ENCODE measurements at regions not wholly inside any gene's neighbourhood (a gene's known extent, or its start where the extent isn't known, plus 50 kb on each side); places are given as distances from the start of the nearest gene placed in this dataset.

DNA sequence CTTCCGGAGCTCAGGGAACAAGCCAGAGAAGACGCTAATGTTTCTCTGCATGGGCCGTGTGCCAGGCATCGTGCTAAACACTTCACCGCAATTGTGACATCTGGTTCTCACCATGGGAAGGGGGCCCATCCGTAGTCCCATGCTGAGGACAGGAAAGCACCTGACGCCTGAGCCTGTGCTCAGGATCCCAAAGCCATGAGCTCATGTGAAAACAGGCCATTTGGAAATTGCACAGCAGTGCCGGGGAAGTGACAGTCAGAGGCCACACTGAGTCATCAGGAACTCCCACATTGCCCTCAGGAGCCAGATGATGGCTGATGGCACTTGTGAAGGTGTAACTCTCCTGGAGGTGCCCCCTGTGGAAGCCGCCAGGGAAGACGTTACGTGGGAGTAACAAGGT, 141.0 kb downstream of the INHBB start:
- Histone ChIP-seq H3K27me3 (no peaks in the 10 kb centered on the region), H3K4me1 (replicated peaks in 1 of 2) (no peaks in the 10 kb centered on the region), H3K9me3 (replicated peaks in 1 of 3) (no peaks in the 10 kb centered on the region), H3K36me3 (replicated peaks in 1 of 2) (no peaks in the 10 kb centered on the region), H3K27ac (no peak overlapping the region), H3K4me3 (no peak overlapping the region)
- TF ChIP-seq, protein P1, sequence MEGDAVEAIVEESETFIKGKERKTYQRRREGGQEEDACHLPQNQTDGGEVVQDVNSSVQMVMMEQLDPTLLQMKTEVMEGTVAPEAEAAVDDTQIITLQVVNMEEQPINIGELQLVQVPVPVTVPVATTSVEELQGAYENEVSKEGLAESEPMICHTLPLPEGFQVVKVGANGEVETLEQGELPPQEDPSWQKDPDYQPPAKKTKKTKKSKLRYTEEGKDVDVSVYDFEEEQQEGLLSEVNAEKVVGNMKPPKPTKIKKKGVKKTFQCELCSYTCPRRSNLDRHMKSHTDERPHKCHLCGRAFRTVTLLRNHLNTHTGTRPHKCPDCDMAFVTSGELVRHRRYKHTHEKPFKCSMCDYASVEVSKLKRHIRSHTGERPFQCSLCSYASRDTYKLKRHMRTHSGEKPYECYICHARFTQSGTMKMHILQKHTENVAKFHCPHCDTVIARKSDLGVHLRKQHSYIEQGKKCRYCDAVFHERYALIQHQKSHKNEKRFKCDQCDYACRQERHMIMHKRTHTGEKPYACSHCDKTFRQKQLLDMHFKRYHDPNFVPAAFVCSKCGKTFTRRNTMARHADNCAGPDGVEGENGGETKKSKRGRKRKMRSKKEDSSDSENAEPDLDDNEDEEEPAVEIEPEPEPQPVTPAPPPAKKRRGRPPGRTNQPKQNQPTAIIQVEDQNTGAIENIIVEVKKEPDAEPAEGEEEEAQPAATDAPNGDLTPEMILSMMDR (IDR thresholded peaks at IDR 0.05), result no peak
- no peak for TF ChIP-seq POLR2A (IDR thresholded peaks at IDR 0.05)
- DNase-seq, result peak in 5 of 7 donors; percentile 38 to 55 (median 40)
- intact Hi-C loops (cut with DNase I), result no loop called here
- WGBS, 4 donors, result 42 to 79% (median 66%) methylated on average over 4 to 11 of the region's 11 CpGs

DNA sequence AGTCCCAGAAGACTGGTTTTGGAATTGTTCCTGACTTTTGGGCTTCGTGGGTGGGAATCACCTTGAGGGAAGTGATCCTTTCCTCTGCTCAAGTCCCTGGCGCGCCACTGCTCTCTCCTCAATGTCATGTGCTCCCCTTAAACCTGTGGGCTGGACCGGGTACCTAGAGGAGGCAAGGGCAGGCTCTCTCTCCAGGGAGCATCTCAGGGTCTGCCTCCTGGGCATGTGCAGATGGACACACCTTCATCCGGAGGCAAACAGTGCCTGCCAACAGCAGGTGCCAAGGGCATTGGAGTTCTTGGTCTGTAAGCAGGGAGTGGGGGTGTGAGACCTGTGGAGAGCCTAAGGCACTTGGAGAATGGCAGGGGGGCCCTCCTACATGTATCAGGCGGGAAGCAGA, 142.6 kb downstream of the INHBB start:
- TF ChIP-seq POLR2A (IDR thresholded peaks at IDR 0.05), result no peak
- TF ChIP-seq, protein P1 (IDR thresholded peaks at IDR 0.05), result no peak
- intact Hi-C loops (cut with DNase I), result no loop called here
- WGBS, 4 donors, result 66 to 75% (median 72%) methylated on average over 5 to 6 of the region's 6 CpGs

DNA sequence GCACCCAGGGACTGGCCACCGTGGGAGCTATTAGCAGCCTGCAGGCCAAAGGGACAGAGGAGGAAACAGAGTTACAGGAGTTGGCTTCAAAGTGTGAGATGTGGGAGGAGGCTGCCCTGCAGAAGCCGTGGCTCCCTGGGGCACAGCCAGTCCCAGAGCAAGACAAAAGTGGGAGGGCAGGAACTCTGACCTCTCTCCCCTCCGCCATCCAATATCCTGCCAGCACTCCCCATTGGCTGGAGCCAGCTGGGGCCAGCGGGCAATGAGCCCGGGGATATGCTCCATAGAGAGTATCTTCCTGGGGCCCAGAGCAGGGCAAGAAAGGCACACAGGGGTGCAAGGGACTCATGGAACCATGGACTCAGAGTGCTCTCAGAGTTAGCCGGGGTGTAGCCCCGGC, 143.1 kb downstream of the INHBB start:
- no peak for TF ChIP-seq POLR2A (IDR thresholded peaks at IDR 0.05)
- TF ChIP-seq, protein P1 (IDR thresholded peaks at IDR 0.05), result no peak
- Histone ChIP-seq H3K27ac (no peak overlapping the region), H3K9me3 (replicated peaks in 1 of 3) (no peaks in the 10 kb centered on the region), H3K27me3 (no peaks in the 10 kb centered on the region), H3K4me1 (replicated peaks in 1 of 2) (no peaks in the 10 kb centered on the region), H3K36me3 (replicated peaks in 1 of 2) (no peaks in the 10 kb centered on the region), H3K4me3 (no peak overlapping the region)
- intact Hi-C loops (cut with DNase I), result no loop called here
- WGBS, 4 donors, result 63 to 78% (median 70%) methylated on average over 5 to 7 of the region's 7 CpGs
- no peak for DNase-seq

More for the DNA sequence above, 142.6 kb downstream of the INHBB start:
- Histone ChIP-seq H3K9me3 (replicated peaks in 1 of 3) (no peaks in the 10 kb centered on the region), H3K4me1 (replicated peaks in 1 of 2) (no peaks in the 10 kb centered on the region), H3K36me3 (replicated peaks in 1 of 2) (no peaks in the 10 kb centered on the region), H3K27me3 (no peaks in the 10 kb centered on the region), H3K4me3 (no peak overlapping the region), H3K27ac (no peak overlapping the region)
- DNase-seq, result no peak

DNA sequence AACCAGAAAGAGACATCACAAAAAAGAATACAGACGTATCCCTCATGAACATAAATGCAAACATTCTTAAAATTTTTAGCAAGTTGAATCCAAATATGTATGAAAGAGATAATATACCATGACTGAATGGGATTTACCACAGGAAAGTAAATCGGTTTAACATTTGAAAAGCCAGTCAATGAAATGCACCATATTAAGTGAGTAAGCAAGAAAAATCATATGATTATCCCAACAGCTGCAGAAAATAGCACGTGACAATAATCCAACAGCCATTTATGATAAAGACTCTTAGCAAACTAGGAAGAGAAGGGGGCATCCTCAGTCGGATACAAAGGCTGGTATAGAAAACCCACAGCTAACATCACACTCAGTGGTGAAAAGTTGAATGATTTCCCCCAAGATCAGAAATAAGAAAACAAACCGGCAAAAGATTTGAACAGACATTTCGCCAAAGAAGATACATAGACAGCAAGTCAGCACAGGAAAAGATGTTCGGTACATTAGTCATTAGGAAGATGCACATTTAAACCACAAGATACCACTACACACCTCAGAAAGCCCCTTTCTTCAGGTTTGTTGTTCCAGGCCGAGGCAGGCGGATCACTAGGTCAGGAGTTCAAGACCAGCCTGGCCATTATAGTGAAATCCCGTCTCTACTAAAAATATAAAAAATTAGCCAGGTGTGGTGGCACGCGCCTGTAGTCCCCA, 144.3 kb downstream of the INHBB start:
- intact Hi-C loops (cut with DNase I), result no loop called here
- 85 to 92% (median 87%) methylated on average over 12 of the region's 12 CpGs for WGBS, 4 donors
- Histone ChIP-seq H3K27me3 (no peaks in the 10 kb centered on the region), H3K4me3 (no peak overlapping the region), H3K9me3 (replicated peaks in 1 of 3) (no peaks in the 10 kb centered on the region), H3K36me3 (replicated peaks in 1 of 2) (no peaks in the 10 kb centered on the region), H3K4me1 (replicated peaks in 1 of 2) (no peaks in the 10 kb centered on the region), H3K27ac (no peak overlapping the region)
- DNase-seq, result no peak
- TF ChIP-seq, protein P1 (IDR thresholded peaks at IDR 0.05), result no peak
- no peak for TF ChIP-seq POLR2A (IDR thresholded peaks at IDR 0.05)
